BJ (cell line): ENCODE measurements at regions not wholly inside any gene's neighbourhood (a gene's known extent, or its start where the extent isn't known, plus 50 kb on each side); places are given as distances from the start of the nearest gene placed in this dataset.

Experiments used
- CTCF ChIA-PET: fragments of 350-600 bp; formaldehyde crosslinking; extraction: SDS; loops from one replicate; lab custom pipeline; 2021; ENCODE audit warnings: antibody characterized with exemption, inconsistent platforms; lab: Yijun Ruan, JAX
- POLR2A ChIA-PET: fragments of 300-600 bp; sonication (Branson Sonifier 250); formaldehyde crosslinking; extraction: SDS; loops from one replicate; lab custom pipeline; 2021; ENCODE audit warnings: antibody characterized with exemption; lab: Charles Lee
- DNase-seq: peaks from one replicate; pipeline ENCODE4 v3.0.0-alpha.2; 2011; ENCODE audit warnings: low read depth
- H3K27me3 ChIP-seq: 2 replicates; pipeline ENCODE4 v1.6.0; 2011; ENCODE audit warnings: low read length; ENCODE audit not compliant: control insufficient read depth, insufficient read depth
- H3K36me3 ChIP-seq: 2 replicates; pipeline ENCODE4 v1.5.1; 2011; ENCODE audit warnings: low read length; ENCODE audit not compliant: control insufficient read depth, insufficient read depth
- H3K4me3 ChIP-seq: 2 replicates; pipeline ENCODE4 v1.5.1; 2011; ENCODE audit warnings: low read depth, mild to moderate bottlenecking, control low read depth, low read length
- TF ChIP-seq, protein P1 (sequence below): IDR thresholded peaks from 2 replicates; pipeline ENCODE4 v1.5.1; 2011; ENCODE audit warnings: low read depth, mild to moderate bottlenecking, control low read depth, inconsistent platforms, low read length, moderate library complexity; ENCODE audit not compliant: insufficient read depth

DNA sequence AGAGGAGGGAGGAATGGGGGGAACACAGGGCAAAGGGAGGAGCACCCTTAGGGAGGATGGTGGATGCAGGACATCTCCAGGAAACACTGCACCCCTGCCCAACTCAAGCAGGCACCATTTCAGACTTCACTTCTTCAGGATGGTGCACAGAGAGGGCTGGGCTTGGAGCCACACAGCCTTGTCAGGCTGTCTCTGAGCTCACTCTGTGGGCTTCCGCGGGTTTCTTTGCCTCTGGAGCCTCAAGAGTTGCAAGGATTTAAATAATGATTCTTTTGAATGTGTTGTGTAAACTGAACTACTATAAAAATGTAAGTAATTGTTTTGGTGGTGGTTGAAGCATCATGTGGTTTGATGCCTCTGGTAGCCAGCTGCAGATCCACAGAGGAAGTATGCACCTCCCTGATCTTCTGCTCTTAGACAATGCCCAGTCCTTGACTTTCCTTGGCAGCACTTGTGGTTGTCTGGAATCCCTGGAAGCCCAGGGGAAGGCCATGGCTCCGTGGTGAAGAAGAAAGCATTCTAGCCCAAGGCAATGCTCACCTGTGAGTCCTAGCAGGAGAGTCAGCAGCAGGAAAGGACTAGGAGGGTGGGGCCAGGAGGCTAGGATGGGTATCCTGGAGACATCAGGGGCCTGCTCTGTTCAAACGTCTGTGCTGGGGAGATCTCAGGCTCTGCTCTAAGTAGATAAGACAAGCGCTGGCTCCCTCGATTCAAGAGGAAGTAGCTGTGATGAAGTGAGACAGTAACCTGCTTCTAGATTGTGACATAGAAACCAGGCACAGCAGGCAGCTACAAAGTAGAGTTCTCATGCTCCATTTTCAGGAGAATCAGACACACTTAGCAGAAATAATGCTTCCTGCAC is 50.2 kb upstream of the SIRPG start:
- no peak for DNase-seq
- Histone ChIP-seq H3K36me3 (no peaks in the 10 kb centered on the region), H3K4me3 (no peak overlapping the region), H3K27me3 (peaks cover 6% of the 10 kb centered on the region)
- CTCF ChIA-PET: no interaction called here
- POLR2A ChIA-PET: no interaction called here
- TF ChIP-seq, protein P1, sequence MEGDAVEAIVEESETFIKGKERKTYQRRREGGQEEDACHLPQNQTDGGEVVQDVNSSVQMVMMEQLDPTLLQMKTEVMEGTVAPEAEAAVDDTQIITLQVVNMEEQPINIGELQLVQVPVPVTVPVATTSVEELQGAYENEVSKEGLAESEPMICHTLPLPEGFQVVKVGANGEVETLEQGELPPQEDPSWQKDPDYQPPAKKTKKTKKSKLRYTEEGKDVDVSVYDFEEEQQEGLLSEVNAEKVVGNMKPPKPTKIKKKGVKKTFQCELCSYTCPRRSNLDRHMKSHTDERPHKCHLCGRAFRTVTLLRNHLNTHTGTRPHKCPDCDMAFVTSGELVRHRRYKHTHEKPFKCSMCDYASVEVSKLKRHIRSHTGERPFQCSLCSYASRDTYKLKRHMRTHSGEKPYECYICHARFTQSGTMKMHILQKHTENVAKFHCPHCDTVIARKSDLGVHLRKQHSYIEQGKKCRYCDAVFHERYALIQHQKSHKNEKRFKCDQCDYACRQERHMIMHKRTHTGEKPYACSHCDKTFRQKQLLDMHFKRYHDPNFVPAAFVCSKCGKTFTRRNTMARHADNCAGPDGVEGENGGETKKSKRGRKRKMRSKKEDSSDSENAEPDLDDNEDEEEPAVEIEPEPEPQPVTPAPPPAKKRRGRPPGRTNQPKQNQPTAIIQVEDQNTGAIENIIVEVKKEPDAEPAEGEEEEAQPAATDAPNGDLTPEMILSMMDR: no peak
